Hepatocyte (in vitro differentiated cells): ENCODE measurements at regions not wholly inside any gene's neighbourhood (a gene's known extent, or its start where the extent isn't known, plus 50 kb on each side); places are given as distances from the start of the nearest gene placed in this dataset.

Experiments
- DNase-seq: peaks from one replicate; pipeline ENCODE4 v3.0.0-alpha.2; 2016; ENCODE audit warnings: low spot score
- H2AFZ ChIP-seq: fragments of 200-600 bp; sonication (generic); 2 replicates; pipeline ENCODE4 v1.6.0; 2016; ENCODE audit warnings: antibody characterized with exemption, mild to moderate bottlenecking
- H3K27ac ChIP-seq: fragments of 200-600 bp; sonication (generic); 2 replicates; pipeline ENCODE4 v1.5.1; 2016; ENCODE audit warnings: mild to moderate bottlenecking
- H3K27me3 ChIP-seq: fragments of 200-600 bp; sonication (generic); 2 replicates; pipeline ENCODE4 v1.6.1; 2016
- H3K36me3 ChIP-seq: fragments of 200-600 bp; sonication (generic); replicated peaks from 2 replicates; pipeline ENCODE4 v1.5.1; 2016; ENCODE audit warnings: low read depth; ENCODE audit not compliant: insufficient read depth
- H3K4me1 ChIP-seq: fragments of 200-600 bp; sonication (generic); 2 replicates; pipeline ENCODE4 v1.5.1; 2016; ENCODE audit warnings: mild to moderate bottlenecking, moderate library complexity; ENCODE audit not compliant: insufficient read depth
- H3K4me2 ChIP-seq: fragments of 200-600 bp; sonication (generic); 2 replicates; pipeline ENCODE4 v1.6.0; 2016
- H3K4me3 ChIP-seq: fragments of 200-600 bp; sonication (generic); 2 replicates; pipeline ENCODE4 v1.5.1; 2016; ENCODE audit warnings: mild to moderate bottlenecking
- H3K79me2 ChIP-seq: fragments of 200-600 bp; sonication (generic); 2 replicates; pipeline ENCODE4 v1.6.0; 2017; ENCODE audit warnings: mild to moderate bottlenecking
- H3K9me2 ChIP-seq: fragments of 200-600 bp; sonication (generic); replicated peaks from 2 replicates; pipeline ENCODE4 v1.6.0; 2017; ENCODE audit warnings: mild to moderate bottlenecking; ENCODE audit not compliant: insufficient read depth
- H3K9me3 ChIP-seq: fragments of 200-600 bp; sonication (generic); 2 replicates; pipeline ENCODE4 v1.5.1; 2016; ENCODE audit warnings: low read depth, mild to moderate bottlenecking
- H4K20me1 ChIP-seq: fragments of 200-600 bp; sonication (generic); 2 replicates; pipeline ENCODE4 v1.6.0; 2016; ENCODE audit warnings: mild to moderate bottlenecking; ENCODE audit not compliant: insufficient read depth, poor library complexity, severe bottlenecking
- CTCF ChIP-seq: fragments of 200-600 bp; sonication (generic); IDR thresholded peaks from 2 replicates; pipeline ENCODE4 v1.5.1; 2016; ENCODE audit warnings: antibody characterized with exemption, mild to moderate bottlenecking; ENCODE audit not compliant: poor library complexity
- EZH2 ChIP-seq: fragments of 200-600 bp; sonication (generic); IDR thresholded peaks from 2 replicates; pipeline ENCODE4 v1.6.1; 2016; ENCODE audit warnings: antibody characterized with exemption, mild to moderate bottlenecking, borderline replicate concordance
- EZH2phosphoT487 ChIP-seq: fragments of 200-600 bp; sonication (generic); IDR thresholded peaks from one replicate; pipeline ENCODE4 v1.6.1; 2018; ENCODE audit warnings: antibody characterized with exemption, mild to moderate bottlenecking, low read depth, moderate library complexity; ENCODE audit not compliant: unreplicated experiment, severe bottlenecking
- WGBS: methylation state at CpG from one replicate; pipeline ENCODE4 v1.1.6; 2016; ENCODE audit warnings: low lambda C conversion rate; ENCODE audit errors: missing lambda C conversion rate; 5-methylcytosine and 5-hydroxymethylcytosine counted together

- Histone ChIP-seq H2AFZ (no peak overlapping the region), H3K9me3 (no peaks in the 10 kb centered on the region), H3K79me2 (no peaks in the 10 kb centered on the region), H3K9me2 (no peaks in the 10 kb centered on the region), H3K4me1 (no peaks in the 10 kb centered on the region), H3K27me3 (no peaks in the 10 kb centered on the region), H3K27ac (no peak overlapping the region), H3K36me3 (no peaks in the 10 kb centered on the region), H3K4me3 (no peak overlapping the region), H3K4me2 (no peak overlapping the region), H4K20me1 (no peaks in the 10 kb centered on the region)
- WGBS: 74% methylated on average over 3 of the region's 3 CpGs
- no peak for DNase-seq
- TF ChIP-seq EZH2: no peak
- TF ChIP-seq CTCF: no peak
- no peak for TF ChIP-seq EZH2phosphoT487
Measured at GRCh38 chr3:157605356-157605755, 102.1 kb upstream of the VEPH1 start.

DNA sequence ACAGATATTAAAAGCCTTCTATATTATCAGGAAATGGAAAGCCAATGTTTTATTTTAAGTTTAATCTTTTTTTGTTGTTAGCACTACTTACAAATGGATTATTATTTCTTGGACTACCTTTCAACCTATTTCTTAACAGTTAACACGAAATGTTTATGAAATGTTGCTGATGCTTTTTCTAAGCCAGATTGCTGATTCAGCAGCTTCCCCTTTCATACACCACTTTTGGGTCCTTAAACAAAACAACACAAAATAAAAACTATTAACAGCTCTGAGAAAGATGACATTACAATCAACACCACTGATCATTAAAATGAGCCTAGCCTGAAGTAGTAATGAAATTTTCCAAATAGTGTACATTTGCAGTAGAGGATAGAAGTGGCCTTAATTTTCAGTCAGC is 99.2 kb upstream of the VEPH1 start:
- H3K27me3 ChIP-seq: no peaks in the 10 kb centered on the region

DNA sequence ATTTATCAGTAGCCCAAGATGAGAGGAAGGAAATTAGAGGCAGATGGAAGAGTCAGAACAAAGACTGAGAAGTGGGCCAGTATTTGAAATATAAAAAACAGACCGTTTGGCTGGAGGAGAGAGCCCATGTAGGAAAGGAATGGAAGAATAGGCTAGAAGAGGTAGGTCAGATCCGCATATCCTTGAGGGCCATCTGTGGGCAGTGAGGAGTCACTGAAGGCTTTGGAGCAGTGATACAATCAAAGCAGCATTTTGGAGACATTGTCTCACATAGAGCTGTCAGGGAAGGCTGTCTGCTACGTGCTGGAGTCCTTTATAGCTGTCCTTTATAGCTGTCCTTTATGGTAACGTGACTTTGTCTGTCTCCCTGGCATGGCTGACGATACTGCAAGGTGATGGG is 92.0 kb upstream of the VEPH1 start:
- H3K27me3 ChIP-seq: peaks cover 9% of the 10 kb centered on the region
- TF ChIP-seq CTCF: no peak
- TF ChIP-seq EZH2: no peak
- no peak for TF ChIP-seq EZH2phosphoT487
- WGBS: 81% methylated on average over 5 of the region's 5 CpGs

More for the DNA sequence above, 99.2 kb upstream of the VEPH1 start:
- Histone ChIP-seq H3K79me2 (no peaks in the 10 kb centered on the region), H3K36me3 (no peaks in the 10 kb centered on the region), H3K4me3 (no peak overlapping the region), H4K20me1 (no peaks in the 10 kb centered on the region), H3K9me3 (no peaks in the 10 kb centered on the region), H3K4me2 (no peak overlapping the region), H2AFZ (no peak overlapping the region), H3K4me1 (no peaks in the 10 kb centered on the region), H3K9me2 (no peaks in the 10 kb centered on the region), H3K27ac (no peak overlapping the region)
- WGBS: 74% methylated on average over 1 of the region's 1 CpG
- no peak for DNase-seq
- no peak for TF ChIP-seq EZH2phosphoT487
- no peak for TF ChIP-seq CTCF
- no peak for TF ChIP-seq EZH2

GRCh38 chr3:157594413-157594812 is 91.2 kb upstream of the VEPH1 start:
- H3K4me3 ChIP-seq: no peak overlapping the region
- H3K4me1 ChIP-seq: no peaks in the 10 kb centered on the region
- peaks cover 9% of the 10 kb centered on the region for H3K27me3 ChIP-seq
- TF ChIP-seq EZH2phosphoT487: no peak
- no peak for TF ChIP-seq EZH2
- TF ChIP-seq CTCF: no peak
- no peak overlapping the region for H3K4me2 ChIP-seq
- no peaks in the 10 kb centered on the region for H4K20me1 ChIP-seq
- H3K27ac ChIP-seq: no peak overlapping the region
- H2AFZ ChIP-seq: no peak overlapping the region
- 88% methylated on average over 4 of the region's 4 CpGs for WGBS
- H3K79me2 ChIP-seq: no peaks in the 10 kb centered on the region
- H3K9me2 ChIP-seq: no peaks in the 10 kb centered on the region
- DNase-seq: no peak
- no peaks in the 10 kb centered on the region for H3K36me3 ChIP-seq
- no peaks in the 10 kb centered on the region for H3K9me3 ChIP-seq

More for the DNA sequence above, 92.0 kb upstream of the VEPH1 start:
- Histone ChIP-seq H3K79me2 (no peaks in the 10 kb centered on the region), H3K9me3 (no peaks in the 10 kb centered on the region), H3K9me2 (no peaks in the 10 kb centered on the region), H2AFZ (no peak overlapping the region), H4K20me1 (no peaks in the 10 kb centered on the region), H3K36me3 (no peaks in the 10 kb centered on the region), H3K4me1 (no peaks in the 10 kb centered on the region), H3K4me2 (no peak overlapping the region), H3K27ac (no peak overlapping the region), H3K4me3 (no peak overlapping the region)
- no peak for DNase-seq
